ENCODE measurements at regions not wholly inside any gene's neighbourhood (a gene's known extent, or its start where the extent isn't known, plus 50 kb on each side); places are given as distances from the start of the nearest gene placed in this dataset.

DNA sequence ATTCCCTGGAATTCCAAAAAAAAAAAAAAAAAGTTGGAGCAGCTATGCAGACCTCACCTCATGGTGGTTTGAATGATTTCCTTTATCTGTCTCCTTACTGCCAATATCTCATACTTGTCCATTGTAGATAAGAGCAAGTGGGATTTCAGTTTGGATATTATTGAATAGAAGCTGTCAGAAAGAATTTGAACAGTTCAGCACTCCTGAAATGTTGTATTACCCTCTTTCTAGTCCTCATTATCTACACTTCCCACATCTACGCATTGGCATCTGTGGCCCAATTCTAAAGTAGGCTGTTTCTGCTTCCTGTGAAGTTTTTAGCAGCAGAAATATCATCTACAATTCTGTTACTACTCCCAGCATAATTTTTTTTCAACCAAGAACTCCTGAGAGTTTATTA lies 68.2 kb upstream of the KHDRBS2 start:
- TF ChIP-seq, protein P1, sequence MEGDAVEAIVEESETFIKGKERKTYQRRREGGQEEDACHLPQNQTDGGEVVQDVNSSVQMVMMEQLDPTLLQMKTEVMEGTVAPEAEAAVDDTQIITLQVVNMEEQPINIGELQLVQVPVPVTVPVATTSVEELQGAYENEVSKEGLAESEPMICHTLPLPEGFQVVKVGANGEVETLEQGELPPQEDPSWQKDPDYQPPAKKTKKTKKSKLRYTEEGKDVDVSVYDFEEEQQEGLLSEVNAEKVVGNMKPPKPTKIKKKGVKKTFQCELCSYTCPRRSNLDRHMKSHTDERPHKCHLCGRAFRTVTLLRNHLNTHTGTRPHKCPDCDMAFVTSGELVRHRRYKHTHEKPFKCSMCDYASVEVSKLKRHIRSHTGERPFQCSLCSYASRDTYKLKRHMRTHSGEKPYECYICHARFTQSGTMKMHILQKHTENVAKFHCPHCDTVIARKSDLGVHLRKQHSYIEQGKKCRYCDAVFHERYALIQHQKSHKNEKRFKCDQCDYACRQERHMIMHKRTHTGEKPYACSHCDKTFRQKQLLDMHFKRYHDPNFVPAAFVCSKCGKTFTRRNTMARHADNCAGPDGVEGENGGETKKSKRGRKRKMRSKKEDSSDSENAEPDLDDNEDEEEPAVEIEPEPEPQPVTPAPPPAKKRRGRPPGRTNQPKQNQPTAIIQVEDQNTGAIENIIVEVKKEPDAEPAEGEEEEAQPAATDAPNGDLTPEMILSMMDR (conservative IDR thresholded peaks at IDR 0.05; ENCODE audit: low read depth in 2 of 2), result no peak
- TF ChIP-seq POLR2AphosphoS5 (IDR thresholded peaks at IDR 0.05; ENCODE audit: low read depth) (no peak), EZH2 (IDR thresholded peaks at IDR 0.05; ENCODE audit: low read depth, unreplicated experiment) (no peak), STAT1 (IDR thresholded peaks at IDR 0.05; ENCODE audit: unreplicated experiment) (no peak), EZH2phosphoT487 (IDR thresholded peaks at IDR 0.05; ENCODE audit: unreplicated experiment) (no peak)
- TF ChIP-seq, protein P2, sequence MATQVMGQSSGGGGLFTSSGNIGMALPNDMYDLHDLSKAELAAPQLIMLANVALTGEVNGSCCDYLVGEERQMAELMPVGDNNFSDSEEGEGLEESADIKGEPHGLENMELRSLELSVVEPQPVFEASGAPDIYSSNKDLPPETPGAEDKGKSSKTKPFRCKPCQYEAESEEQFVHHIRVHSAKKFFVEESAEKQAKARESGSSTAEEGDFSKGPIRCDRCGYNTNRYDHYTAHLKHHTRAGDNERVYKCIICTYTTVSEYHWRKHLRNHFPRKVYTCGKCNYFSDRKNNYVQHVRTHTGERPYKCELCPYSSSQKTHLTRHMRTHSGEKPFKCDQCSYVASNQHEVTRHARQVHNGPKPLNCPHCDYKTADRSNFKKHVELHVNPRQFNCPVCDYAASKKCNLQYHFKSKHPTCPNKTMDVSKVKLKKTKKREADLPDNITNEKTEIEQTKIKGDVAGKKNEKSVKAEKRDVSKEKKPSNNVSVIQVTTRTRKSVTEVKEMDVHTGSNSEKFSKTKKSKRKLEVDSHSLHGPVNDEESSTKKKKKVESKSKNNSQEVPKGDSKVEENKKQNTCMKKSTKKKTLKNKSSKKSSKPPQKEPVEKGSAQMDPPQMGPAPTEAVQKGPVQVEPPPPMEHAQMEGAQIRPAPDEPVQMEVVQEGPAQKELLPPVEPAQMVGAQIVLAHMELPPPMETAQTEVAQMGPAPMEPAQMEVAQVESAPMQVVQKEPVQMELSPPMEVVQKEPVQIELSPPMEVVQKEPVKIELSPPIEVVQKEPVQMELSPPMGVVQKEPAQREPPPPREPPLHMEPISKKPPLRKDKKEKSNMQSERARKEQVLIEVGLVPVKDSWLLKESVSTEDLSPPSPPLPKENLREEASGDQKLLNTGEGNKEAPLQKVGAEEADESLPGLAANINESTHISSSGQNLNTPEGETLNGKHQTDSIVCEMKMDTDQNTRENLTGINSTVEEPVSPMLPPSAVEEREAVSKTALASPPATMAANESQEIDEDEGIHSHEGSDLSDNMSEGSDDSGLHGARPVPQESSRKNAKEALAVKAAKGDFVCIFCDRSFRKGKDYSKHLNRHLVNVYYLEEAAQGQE (IDR thresholded peaks at IDR 0.05; ENCODE audit: unreplicated experiment), result no peak

Measured in GM23338 (cell line).